Fibroblast of lung (primary cell): ENCODE measurements at regions not wholly inside any gene's neighbourhood (a gene's known extent, or its start where the extent isn't known, plus 50 kb on each side); places are given as distances from the start of the nearest gene placed in this dataset.

Experiments
- DNase-seq, 2 donors: peaks; one replicate each; pipeline versions ENCODE4 v3.0.0 to v3.0.0-alpha.2; 2010; ENCODE audit warnings: low read depth in 2 of 2
- H2AFZ ChIP-seq: 2 replicates; pipeline ENCODE4 v1.5.1; 2012; ENCODE audit warnings: low read length, control low read depth, inconsistent platforms
- H3K27ac ChIP-seq: 2 replicates; pipeline ENCODE4 v1.5.1; 2011; ENCODE audit warnings: low read length, control low read depth; ENCODE audit not compliant: insufficient read depth
- H3K27me3 ChIP-seq: 2 replicates; pipeline ENCODE4 v1.5.1; 2011; ENCODE audit warnings: mild to moderate bottlenecking, low read length; ENCODE audit not compliant: control insufficient read depth, insufficient read depth
- H3K36me3 ChIP-seq: 2 replicates; pipeline ENCODE4 v1.5.1; 2011; ENCODE audit warnings: low read length; ENCODE audit not compliant: control insufficient read depth, insufficient read depth
- H3K4me1 ChIP-seq: 2 replicates; pipeline ENCODE4 v1.5.1; 2011; ENCODE audit warnings: low read length; ENCODE audit not compliant: control insufficient read depth, insufficient read depth; ENCODE audit errors: extremely low read depth
- H3K4me2 ChIP-seq: 2 replicates; pipeline ENCODE4 v1.5.1; 2011; ENCODE audit warnings: low read length, control low read depth; ENCODE audit not compliant: insufficient read depth; ENCODE audit errors: extremely low read depth
- H3K4me3 ChIP-seq, 4 experiments: fragments of 200-600 bp in 1 of 4; sonication (generic) in 1 of 4; replicated peaks in 1 of 4; 2 replicates each; pipeline ENCODE4 v1.5.1; 2011 to 2016; ENCODE audit warnings: low read length in 4 of 4, low read depth in 3 of 4, mild to moderate bottlenecking in 3 of 4, control low read depth in 2 of 4, inconsistent platforms in 1 of 4, mixed read lengths in 1 of 4; ENCODE audit not compliant: insufficient read depth in 1 of 4; ENCODE audit errors: control extremely low read depth in 1 of 4
- H3K79me2 ChIP-seq: 2 replicates; pipeline ENCODE4 v1.5.1; 2012; ENCODE audit warnings: mild to moderate bottlenecking, low read length, inconsistent platforms; ENCODE audit not compliant: control insufficient read depth, insufficient read depth
- H3K9ac ChIP-seq: 2 replicates; pipeline ENCODE4 v1.5.1; 2011; ENCODE audit warnings: mild to moderate bottlenecking, low read length, control low read depth; ENCODE audit not compliant: insufficient read depth
- H3K9me3 ChIP-seq: 2 replicates; pipeline ENCODE4 v1.5.1; 2012; ENCODE audit warnings: low read depth, low read length; ENCODE audit not compliant: control insufficient read depth, insufficient read depth
- H4K20me1 ChIP-seq: 2 replicates; pipeline ENCODE4 v1.5.1; 2011; ENCODE audit warnings: low read length; ENCODE audit not compliant: control insufficient read depth, insufficient read depth; ENCODE audit errors: extremely low read depth
- CTCF ChIP-seq, 2 donors: IDR thresholded peaks in 1 of 2; conservative IDR thresholded peaks in 1 of 2; 1 replicate in 1 of 2; 2 replicates in 1 of 2; pipeline ENCODE4 v1.5.1; 2011 to 2012; ENCODE audit warnings: low read length in 2 of 2, control low read depth in 1 of 2, inconsistent platforms in 1 of 2, low read depth in 1 of 2, mild to moderate bottlenecking in 1 of 2
- EZH2 ChIP-seq: IDR thresholded peaks from 2 replicates; pipeline ENCODE4 v1.5.1; 2012; ENCODE audit warnings: low read length, control low read depth, mild to moderate bottlenecking; ENCODE audit errors: missing control alignments

- no peaks in the 10 kb centered on the region for H3K79me2 ChIP-seq
- no peaks in the 10 kb centered on the region for H4K20me1 ChIP-seq
- H3K36me3 ChIP-seq, result no peaks in the 10 kb centered on the region
- no peaks in the 10 kb centered on the region for H3K27me3 ChIP-seq
- no peaks in the 10 kb centered on the region for H3K4me1 ChIP-seq
- no peak overlapping the region for H3K27ac ChIP-seq
- no peaks in the 10 kb centered on the region for H3K9me3 ChIP-seq
- H3K9ac ChIP-seq, result no peak overlapping the region
- no peak overlapping the region for H2AFZ ChIP-seq
- H3K4me3 ChIP-seq, result no peak overlapping the region
- TF ChIP-seq CTCF (conservative IDR thresholded peaks at IDR 0.05 in 1 of 2, IDR thresholded peaks at IDR 0.05 in 1 of 2; ENCODE audit: low read depth in 1 of 2, low read length in 2 of 2) (no peak), EZH2 (no peak)
- H3K4me2 ChIP-seq, result no peak overlapping the region
- no peak for DNase-seq
Observed at GRCh38 chr4:71863457-71863856, 79.6 kb upstream of the GC start.

- Histone ChIP-seq H3K27ac (no peak overlapping the region), H3K4me3 (no peak overlapping the region), H3K79me2 (no peaks in the 10 kb centered on the region), H2AFZ (no peak overlapping the region), H3K36me3 (no peaks in the 10 kb centered on the region), H3K27me3 (no peaks in the 10 kb centered on the region), H3K4me2 (no peak overlapping the region), H3K4me1 (no peaks in the 10 kb centered on the region), H3K9me3 (no peaks in the 10 kb centered on the region), H3K9ac (no peak overlapping the region), H4K20me1 (no peaks in the 10 kb centered on the region)
- TF ChIP-seq EZH2 (no peak), CTCF (conservative IDR thresholded peaks at IDR 0.05 in 1 of 2, IDR thresholded peaks at IDR 0.05 in 1 of 2; ENCODE audit: low read depth in 1 of 2, low read length in 2 of 2) (no peak)
- DNase-seq, result no peak
Observed at GRCh38 chr4:71864380-71864779, 80.5 kb upstream of the GC start.

- no peaks in the 10 kb centered on the region for H3K27me3 ChIP-seq
- H3K9ac ChIP-seq, result no peak overlapping the region
- DNase-seq, result no peak
- H3K9me3 ChIP-seq, result no peaks in the 10 kb centered on the region
- no peak overlapping the region for H3K4me3 ChIP-seq
- H3K4me2 ChIP-seq, result no peak overlapping the region
- H3K27ac ChIP-seq, result no peak overlapping the region
- H3K4me1 ChIP-seq, result no peaks in the 10 kb centered on the region
- TF ChIP-seq CTCF (conservative IDR thresholded peaks at IDR 0.05 in 1 of 2, IDR thresholded peaks at IDR 0.05 in 1 of 2; ENCODE audit: low read depth in 1 of 2, low read length in 2 of 2), result no peak
- TF ChIP-seq EZH2, result no peak
- H4K20me1 ChIP-seq, result no peaks in the 10 kb centered on the region
- H2AFZ ChIP-seq, result no peak overlapping the region
- no peaks in the 10 kb centered on the region for H3K79me2 ChIP-seq
- no peaks in the 10 kb centered on the region for H3K36me3 ChIP-seq
Observed at GRCh38 chr4:71866212-71866885, 82.5 kb upstream of the GC start.
